ENCODE measurements at regions not wholly inside any gene's neighbourhood (a gene's known extent, or its start where the extent isn't known, plus 50 kb on each side); places are given as distances from the start of the nearest gene placed in this dataset.
"Not testable (repeated sequence)": the region's sequence is repeated elsewhere in the genome, so short reads cannot be mapped to it uniquely, and the experiment has no call there.

GRCh38 chr2:173552531-173552930 lies 197.9 kb downstream of the CDCA7 start:
- DNase-seq, result no peak

- no peak for DNase-seq
Observed at GRCh38 chr2:173553593-173553992, 198.9 kb downstream of the CDCA7 start.

DNA sequence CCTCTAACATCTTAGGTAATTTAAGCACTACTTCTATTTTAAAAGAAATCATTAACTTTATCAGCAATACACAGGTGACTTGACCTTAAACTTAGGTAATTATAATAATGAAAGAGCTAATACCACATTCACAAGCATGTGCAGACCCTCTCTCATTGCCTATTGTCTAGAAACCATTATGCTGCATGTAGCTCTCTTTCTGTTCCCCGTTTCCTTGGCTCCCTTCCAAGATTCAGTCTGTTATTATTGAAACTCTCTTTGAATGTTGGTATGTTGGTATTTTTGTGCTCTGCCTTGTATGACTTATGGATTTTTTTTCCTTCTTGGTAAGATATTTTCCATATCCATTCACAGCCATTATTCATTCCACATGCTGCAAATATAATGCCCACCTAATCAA lies 201.2 kb downstream of the CDCA7 start:
- DNase-seq, result no peak

DNA sequence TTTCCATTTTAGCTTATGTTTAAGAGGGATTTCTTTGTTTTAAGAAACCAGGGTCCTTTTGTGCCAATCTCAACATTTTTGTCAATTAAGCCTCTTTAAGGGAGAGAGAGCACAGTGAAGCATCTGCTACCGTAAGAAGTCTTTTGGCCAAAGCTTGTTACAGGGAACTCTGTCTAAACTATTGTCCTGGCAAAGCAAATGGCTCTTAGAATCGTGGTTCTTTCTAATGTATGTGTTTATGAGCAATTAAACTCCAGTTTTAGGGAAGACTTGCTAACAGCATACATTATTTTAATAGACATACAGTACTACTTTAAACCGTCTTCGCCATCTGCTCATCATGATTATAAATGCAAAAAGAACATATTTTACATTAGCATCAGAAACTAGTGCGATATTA lies 202.1 kb downstream of the CDCA7 start:
- no peak for DNase-seq

DNA sequence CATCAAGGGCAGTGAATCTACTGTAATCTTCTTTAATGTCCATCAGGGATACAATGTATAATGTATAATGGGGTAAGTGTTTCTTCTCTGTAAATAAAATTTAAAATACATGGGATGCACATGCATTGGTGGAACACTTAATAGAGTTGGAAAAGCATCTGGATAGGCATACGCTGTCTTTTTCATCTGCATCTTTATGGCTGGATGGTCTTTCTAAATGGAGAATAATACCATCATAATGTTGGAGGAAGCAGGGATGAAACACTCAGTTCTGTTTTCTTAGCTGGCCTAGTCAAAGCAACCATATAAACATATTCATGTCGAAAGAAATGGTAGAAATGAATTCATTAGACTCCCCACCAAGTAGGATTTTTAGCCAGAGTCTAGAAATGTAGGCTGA lies 202.8 kb downstream of the CDCA7 start:
- no peak for DNase-seq

GRCh38 chr2:173567493-173567892 lies 212.8 kb downstream of the CDCA7 start:
- no peak for DNase-seq

GRCh38 chr2:173568054-173568453 lies 213.4 kb downstream of the CDCA7 start:
- no peak for DNase-seq

GRCh38 chr2:173571021-173571821 lies 216.5 kb downstream of the CDCA7 start:
- DNase-seq, result no peak

DNA sequence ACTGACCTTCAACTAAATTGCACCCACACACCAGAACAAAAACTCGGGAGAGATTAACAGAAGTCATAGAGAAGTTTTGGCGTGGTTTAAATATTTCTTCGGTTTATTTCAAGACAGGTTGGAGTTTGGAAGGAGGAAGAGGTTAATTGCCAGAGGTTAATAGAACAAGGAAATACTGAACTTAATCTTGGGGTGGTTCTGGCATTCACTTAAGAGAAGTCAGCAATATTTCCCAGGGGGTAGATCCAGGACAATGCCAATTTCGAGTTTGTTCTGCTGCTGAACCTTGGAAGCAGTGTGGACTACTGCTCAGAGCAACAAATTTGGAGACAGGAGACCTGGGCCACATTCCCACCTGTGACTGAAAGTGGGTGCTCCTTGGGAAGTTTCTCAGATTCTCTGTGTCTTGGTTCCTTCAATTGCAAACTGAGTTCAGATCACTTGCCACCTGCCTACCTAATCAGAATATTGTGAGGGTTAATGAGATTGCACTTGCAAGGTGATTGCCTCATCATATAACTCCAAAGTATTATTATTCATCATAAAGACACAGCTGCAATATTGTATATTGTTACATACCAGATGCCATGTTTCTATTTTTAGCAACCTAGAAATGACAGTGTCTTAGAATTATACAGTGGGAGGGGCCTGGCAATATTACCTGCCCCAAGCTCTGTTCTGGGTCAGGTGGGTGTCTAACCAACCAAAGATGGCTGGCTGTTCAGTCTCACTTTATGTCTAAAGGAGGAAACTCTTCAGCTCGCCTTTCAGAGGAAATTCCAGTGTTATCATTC lies 217.4 kb downstream of the CDCA7 start:
- DNase-seq, result no peak

DNA sequence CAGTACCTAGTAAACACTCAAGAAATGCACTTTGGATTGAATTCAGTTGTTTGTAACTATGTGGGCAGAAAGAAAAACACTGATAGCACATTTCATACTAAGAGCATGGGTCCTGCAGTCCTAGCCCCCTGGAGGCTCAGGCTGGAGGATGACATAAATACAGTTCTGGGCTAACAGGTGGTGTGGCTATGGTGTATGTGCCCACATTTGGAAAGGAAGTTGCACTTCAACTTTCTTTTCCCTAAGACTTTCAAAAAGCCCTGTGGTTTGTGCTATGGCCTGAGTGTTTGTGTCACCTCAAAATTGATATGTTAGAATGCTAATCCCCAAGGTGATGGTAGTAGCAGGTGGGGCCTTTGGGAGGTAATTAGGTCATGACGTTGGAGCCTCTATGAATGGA lies 218.2 kb downstream of the CDCA7 start:
- DNase-seq, result no peak

DNA sequence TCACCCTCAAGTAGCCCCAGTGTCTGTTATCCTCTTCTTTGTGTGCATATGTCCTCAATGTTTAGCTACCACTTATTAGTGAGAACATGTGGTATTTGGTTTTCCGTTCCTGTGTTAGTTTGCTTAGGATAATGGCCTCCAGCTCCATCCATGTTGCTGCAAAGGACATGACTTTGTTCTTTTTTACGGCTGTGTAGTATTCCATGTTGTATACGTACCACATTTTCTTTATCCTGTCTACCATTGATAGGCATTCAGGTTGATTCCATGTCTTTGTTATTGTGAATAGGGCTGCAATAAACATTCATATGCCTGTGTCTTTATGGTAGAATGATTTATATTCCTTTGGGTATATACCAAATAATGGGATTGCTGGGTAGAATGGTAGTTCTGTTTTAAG lies 219.1 kb downstream of the CDCA7 start:
- DNase-seq, result not testable (repeated sequence)

GRCh38 chr2:173574324-173575112 lies 219.8 kb downstream of the CDCA7 start:
- DNase-seq, result no peak

- no peak for DNase-seq
Observed at GRCh38 chr2:173578404-173579107, 223.9 kb downstream of the CDCA7 start.

DNA sequence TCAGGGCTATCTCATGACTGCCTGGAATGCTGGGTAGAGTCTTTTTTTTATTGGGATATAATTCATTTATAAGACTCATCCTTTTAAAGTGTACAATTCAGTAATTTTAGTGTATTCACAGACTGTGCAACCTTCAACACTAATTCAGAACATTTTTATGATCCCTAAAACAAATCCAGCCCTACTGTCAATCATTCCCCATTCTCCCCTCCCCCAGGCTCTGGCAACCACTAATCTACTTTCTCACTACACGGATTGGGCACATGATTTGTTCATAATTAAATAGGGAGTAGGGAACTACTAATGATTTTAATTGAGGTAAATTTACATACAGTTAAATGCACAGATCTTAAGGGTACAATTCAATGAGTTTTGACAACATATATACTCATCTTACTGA lies 225.7 kb downstream of the CDCA7 start:
- DNase-seq, result no peak

DNA sequence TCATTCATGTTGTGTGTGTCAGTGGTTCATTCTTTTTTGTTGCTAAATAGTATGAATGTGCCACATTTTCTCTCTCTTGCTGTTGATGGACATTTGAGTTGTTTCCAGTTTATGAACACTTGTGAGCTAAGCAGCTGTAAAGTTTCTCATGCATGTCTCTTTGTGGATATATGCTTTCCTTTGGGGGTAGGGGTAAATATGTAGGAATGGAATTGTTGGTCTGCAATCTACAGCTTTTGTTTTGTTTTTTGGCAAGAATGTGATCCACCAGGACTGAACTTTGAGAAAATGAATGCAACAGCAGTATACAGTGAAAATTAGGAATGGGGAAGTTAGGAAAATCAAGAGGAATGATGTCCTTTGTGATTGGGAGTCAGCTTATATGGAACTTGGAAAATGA lies 226.3 kb downstream of the CDCA7 start:
- DNase-seq, result no peak

DNA sequence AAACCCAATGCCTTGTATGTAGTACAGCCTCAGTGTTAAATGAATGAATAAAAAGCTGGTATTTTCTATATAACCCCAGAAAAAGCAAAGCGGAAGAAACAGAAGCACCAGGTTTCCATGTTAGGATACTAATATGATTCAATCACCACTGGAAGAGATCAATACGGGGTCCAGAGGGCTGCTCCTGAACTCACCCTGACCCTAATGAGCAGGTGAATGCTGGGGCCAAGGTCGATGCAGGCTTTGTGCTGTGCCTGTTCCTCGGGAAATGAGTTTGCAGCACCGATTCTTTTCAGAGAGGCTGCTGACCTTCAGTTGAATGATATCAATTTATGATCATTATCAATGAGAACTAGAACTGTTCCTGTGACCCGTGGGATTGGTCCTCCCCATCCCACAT lies 228.5 kb downstream of the CDCA7 start:
- no peak for DNase-seq

DNA sequence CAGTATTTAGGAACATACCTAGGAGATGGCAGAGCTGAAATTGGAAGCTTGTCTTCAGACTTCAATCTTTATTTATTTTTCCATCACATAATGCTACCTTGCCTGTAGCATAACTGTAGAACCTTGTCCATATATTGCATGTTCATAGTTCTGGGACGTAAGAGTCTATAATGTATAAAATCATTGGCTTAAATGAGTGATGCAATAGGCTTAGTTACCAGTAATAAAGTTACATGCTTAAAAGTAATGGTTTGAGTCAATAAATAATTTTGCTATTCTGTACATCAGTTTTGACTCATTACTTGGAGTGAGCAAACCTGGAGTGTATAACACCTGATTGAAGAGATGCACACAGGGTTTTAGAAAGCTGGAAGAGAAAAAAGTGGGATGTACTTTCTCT lies 229.3 kb downstream of the CDCA7 start:
- no peak for DNase-seq

DNA sequence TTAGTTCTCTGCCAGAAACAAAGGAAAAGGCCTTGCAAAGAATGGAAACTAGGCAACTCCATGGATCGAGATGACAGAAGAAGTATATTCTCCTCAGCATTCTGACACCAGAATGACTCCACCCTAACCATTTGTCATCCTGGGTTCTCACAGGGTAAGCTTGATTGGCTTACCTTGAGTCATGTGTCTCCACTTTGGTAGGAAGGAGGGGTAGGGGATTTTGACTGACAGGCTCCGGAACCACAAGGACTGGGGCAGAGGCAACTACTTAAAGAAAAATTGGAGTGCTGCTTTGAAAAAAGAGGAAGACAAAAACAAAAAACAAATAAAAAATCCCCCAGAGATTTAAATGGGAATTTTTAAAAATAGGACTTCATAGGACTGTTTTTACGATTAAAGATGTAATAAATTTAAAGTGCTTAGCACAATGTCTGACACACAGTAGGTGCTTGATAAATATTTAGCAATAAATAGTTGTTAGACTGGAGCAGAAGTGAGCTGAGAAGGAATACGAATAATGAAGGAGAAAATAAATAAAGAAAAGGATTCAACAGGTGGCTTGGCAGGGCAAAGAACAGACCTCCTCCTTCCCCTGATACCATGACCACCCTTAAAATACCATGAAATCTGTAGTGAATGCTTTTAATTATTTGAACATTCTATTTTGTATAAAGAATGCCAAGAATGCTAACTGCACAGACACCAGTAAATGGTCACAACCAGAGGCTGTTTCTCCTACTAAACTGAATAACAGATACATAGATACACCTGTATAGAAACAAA lies 230.2 kb downstream of the CDCA7 start:
- DNase-seq, result no peak

GRCh38 chr2:173588931-173589369 lies 234.3 kb downstream of the CDCA7 start:
- DNase-seq, result no peak

DNA sequence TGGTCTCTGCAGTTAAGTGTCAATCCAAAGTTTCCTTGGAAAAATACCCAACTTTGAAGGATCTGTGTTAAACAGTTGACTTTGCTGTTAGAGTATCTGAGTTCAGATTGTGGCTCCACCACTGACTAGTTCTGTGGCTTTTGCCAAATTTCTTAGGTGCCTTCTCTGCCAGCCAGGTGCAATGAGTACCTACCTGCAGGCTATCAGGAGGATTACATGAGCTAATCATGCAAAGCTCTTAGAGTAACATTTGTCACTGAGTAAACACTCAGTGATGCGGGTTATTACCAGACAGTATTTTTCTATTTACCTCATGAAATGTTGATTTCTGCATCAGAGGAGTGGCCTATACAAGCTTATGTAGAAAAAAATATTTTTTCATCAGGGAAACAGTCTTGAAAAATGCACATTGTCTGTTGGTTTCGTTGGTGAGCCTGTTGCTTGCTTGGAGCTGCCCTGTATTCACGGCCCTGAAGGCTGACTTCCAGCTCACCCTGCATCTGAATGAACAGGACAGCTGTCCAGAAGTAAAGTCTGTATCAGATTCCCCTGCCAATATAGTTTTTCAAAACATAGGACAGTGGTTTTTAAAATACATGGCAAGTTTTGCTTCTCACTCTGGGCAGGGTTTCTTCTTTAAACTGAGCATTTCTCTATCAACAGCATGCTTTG lies 235.1 kb downstream of the CDCA7 start:
- DNase-seq, result no peak

GRCh38 chr2:173590276-173590861 lies 235.7 kb downstream of the CDCA7 start:
- no peak for DNase-seq

Measured in CD4-positive, alpha-beta T cell treated with Interleukin-6 for 4 hours (primary cell).